SK-N-SH (cell line): ENCODE measurements at regions not wholly inside any gene's neighbourhood (a gene's known extent, or its start where the extent isn't known, plus 50 kb on each side); places are given as distances from the start of the nearest gene placed in this dataset.

Experiments used
- CTCF ChIA-PET: fragments of 300-600, 350-600 bp; formaldehyde crosslinking; extraction: SDS; loops from one replicate; lab custom pipeline; 2021; lab: Yijun Ruan, JAX
- POLR2A ChIA-PET: fragments of 350-600 bp; sonication (Branson Sonifier 250); formaldehyde crosslinking; extraction: SDS; loops from one replicate; lab custom pipeline; 2020; ENCODE audit warnings: antibody characterized with exemption, inconsistent platforms; lab: Yijun Ruan, JAX
- DNase-seq: peaks from one replicate; pipeline ENCODE4 v3.0.0; 2012
- H2AFZ ChIP-seq: fragments of 200-600 bp; sonication (generic); 2 replicates; pipeline ENCODE4 v1.8.1; 2016; ENCODE audit warnings: antibody characterized with exemption, mild to moderate bottlenecking, low read depth
- H3F3A ChIP-seq: fragments of 200-600 bp; sonication (generic); replicated peaks from 2 replicates; pipeline ENCODE3; 2016; ENCODE audit warnings: antibody characterized with exemption, mild to moderate bottlenecking; ENCODE audit not compliant: insufficient read depth
- H3K27ac ChIP-seq, 2 experiments: fragments of 200-500 bp in 1 of 2; fragments of 200-600 bp in 1 of 2; sonication (Bioruptor generic) in 1 of 2; sonication (generic), shearing (Covaris generic) in 1 of 2; 2 replicates each; pipeline versions ENCODE4 v1.5.1 to v1.6.1; 2014 to 2016; ENCODE audit warnings: low read depth in 2 of 2, inconsistent platforms in 1 of 2, low read length in 1 of 2, mild to moderate bottlenecking in 1 of 2, mixed read lengths in 1 of 2
- H3K27me3 ChIP-seq: fragments of 200-600 bp; sonication (generic), shearing (Covaris generic); 2 replicates; pipeline ENCODE4 v1.6.1; 2016; ENCODE audit warnings: mixed run types; ENCODE audit not compliant: insufficient read depth
- H3K36me3 ChIP-seq, 2 experiments: fragments of 200-500 bp in 1 of 2; fragments of 200-600 bp in 1 of 2; sonication (Bioruptor generic) in 1 of 2; sonication (generic) in 1 of 2; replicated peaks in 1 of 2; 2 replicates each; pipeline versions ENCODE3 to v1.5.1; 2014 to 2016; ENCODE audit warnings: low read length in 1 of 2, mild to moderate bottlenecking in 1 of 2; ENCODE audit not compliant: insufficient read depth in 2 of 2, control insufficient read depth in 1 of 2
- H3K4me1 ChIP-seq, 2 experiments: fragments of 200-500 bp in 1 of 2; fragments of 200-600 bp in 1 of 2; sonication (Bioruptor generic) in 1 of 2; sonication (generic), shearing (Covaris generic) in 1 of 2; 2 replicates each; pipeline versions ENCODE4 v1.5.1 to v1.6.1; 2014 to 2016; ENCODE audit warnings: low read depth in 1 of 2, low read length in 1 of 2, mixed run types in 1 of 2; ENCODE audit not compliant: insufficient read depth in 2 of 2, control insufficient read depth in 1 of 2
- H3K4me2 ChIP-seq: fragments of 200-600 bp; sonication (generic), shearing (Covaris generic); 2 replicates; pipeline ENCODE4 v1.6.1; 2017; ENCODE audit warnings: mixed run types
- H3K4me3 ChIP-seq, 2 experiments: fragments of 200-500 bp in 1 of 2; fragments of 200-600 bp in 1 of 2; sonication (Bioruptor generic) in 1 of 2; sonication (generic), shearing (Covaris generic) in 1 of 2; 2 replicates each; pipeline versions ENCODE4 v1.5.1 to v1.8.1; 2014 to 2016; ENCODE audit warnings: low read depth in 2 of 2, inconsistent platforms in 1 of 2, low read length in 1 of 2, mild to moderate bottlenecking in 1 of 2, mixed read lengths in 1 of 2, moderate library complexity in 1 of 2
- H3K79me2 ChIP-seq: fragments of 200-600 bp; sonication (generic); 2 replicates; pipeline ENCODE4 v1.8.1; 2017; ENCODE audit warnings: mild to moderate bottlenecking; ENCODE audit not compliant: insufficient read depth
- H3K9ac ChIP-seq: fragments of 200-600 bp; sonication (generic); 2 replicates; pipeline ENCODE4 v1.6.1; 2017; ENCODE audit warnings: mixed run types
- H3K9me2 ChIP-seq: fragments of 200-600 bp; sonication (generic); 2 replicates; pipeline ENCODE4 v1.6.1; 2017; ENCODE audit warnings: mixed run types
- H3K9me3 ChIP-seq: fragments of 200-600 bp; sonication (generic); 2 replicates; pipeline ENCODE4 v1.6.1; 2017; ENCODE audit warnings: mixed run types, mild to moderate bottlenecking, moderate library complexity
- H4K20me1 ChIP-seq: fragments of 200-600 bp; sonication (generic); 2 replicates; pipeline ENCODE4 v1.6.1; 2017; ENCODE audit warnings: mild to moderate bottlenecking, mixed run types; ENCODE audit not compliant: insufficient read depth
- EP300 ChIP-seq, 2 experiments: IDR thresholded peaks; 2 replicates each; pipeline versions ENCODE4 v1.4.0 to v1.6.1; 2012; ENCODE audit warnings: borderline replicate concordance in 1 of 2, low read depth in 1 of 2, low read length in 1 of 2
- FOXM1 ChIP-seq: IDR thresholded peaks from 2 replicates; pipeline ENCODE4 v1.4.0; 2012; ENCODE audit warnings: low read depth, mild to moderate bottlenecking
- GABPA ChIP-seq: IDR thresholded peaks from 2 replicates; pipeline ENCODE4 v1.4.0; 2012; ENCODE audit warnings: low read depth, mild to moderate bottlenecking
- JUND ChIP-seq: IDR thresholded peaks from 2 replicates; pipeline ENCODE4 v1.4.0; 2012
- MEF2A ChIP-seq: IDR thresholded peaks from 2 replicates; pipeline ENCODE4 v1.4.0; 2012; ENCODE audit warnings: low read depth, borderline replicate concordance
- NFIC ChIP-seq: IDR thresholded peaks from 2 replicates; pipeline ENCODE4 v1.4.0; 2012; ENCODE audit warnings: borderline replicate concordance
- NRF1 ChIP-seq: IDR thresholded peaks from 2 replicates; pipeline ENCODE4 v1.6.1; 2012; ENCODE audit warnings: low read depth, mild to moderate bottlenecking, low read length
- REST ChIP-seq: IDR thresholded peaks from 2 replicates; pipeline ENCODE4 v1.6.1; 2012; ENCODE audit warnings: mild to moderate bottlenecking, low read depth, low read length, moderate library complexity
- RFX5 ChIP-seq: IDR thresholded peaks from 2 replicates; pipeline ENCODE4 v1.6.1; 2012; ENCODE audit warnings: mild to moderate bottlenecking, improper control_type of control experiment, low read length
- SIN3A ChIP-seq: IDR thresholded peaks from 2 replicates; pipeline ENCODE4 v1.6.1; 2012; ENCODE audit warnings: low read depth, mild to moderate bottlenecking, low read length, moderate library complexity, borderline replicate concordance
- TEAD4 ChIP-seq: IDR thresholded peaks from 2 replicates; pipeline ENCODE4 v1.4.0; 2012; ENCODE audit warnings: mild to moderate bottlenecking, borderline replicate concordance; ENCODE audit not compliant: insufficient read depth
- USF1 ChIP-seq: IDR thresholded peaks from 2 replicates; pipeline ENCODE4 v1.4.0; 2012; ENCODE audit warnings: low read depth, borderline replicate concordance
- USF2 ChIP-seq: fragments of 150-350 bp; IDR thresholded peaks from 2 replicates; pipeline ENCODE4 v1.6.1; 2017; ENCODE audit warnings: antibody characterized with exemption, low read length, low read depth, borderline replicate concordance
- YY1 ChIP-seq: IDR thresholded peaks from 2 replicates; pipeline ENCODE4 v1.4.0; 2012; ENCODE audit warnings: low read depth, mild to moderate bottlenecking
- WGBS: methylation state at CpG from one replicate; pipeline ENCODE4 v1.1.6; 2017; ENCODE audit warnings: low lambda C conversion rate; 5-methylcytosine and 5-hydroxymethylcytosine counted together
- TF ChIP-seq, protein P1 (sequence below): IDR thresholded peaks from 2 replicates; pipeline ENCODE4 v1.4.0; 2012; ENCODE audit warnings: low read depth, borderline replicate concordance

- TF ChIP-seq TEAD4 (no peak), SIN3A (no peak), FOXM1 (no peak), NRF1 (no peak), JUND (no peak)
- DNase-seq = no peak
- H3K4me1 ChIP-seq = no peaks in the 10 kb centered on the region
- H3K9me3 ChIP-seq = no peaks in the 10 kb centered on the region
- WGBS = 83% methylated on average over 8 of the region's 8 CpGs
- no peaks in the 10 kb centered on the region for H4K20me1 ChIP-seq
- no peak overlapping the region for H2AFZ ChIP-seq
- no peaks in the 10 kb centered on the region for H3F3A ChIP-seq
- no peak overlapping the region for H3K27ac ChIP-seq
- H3K4me3 ChIP-seq = no peak overlapping the region
- H3K36me3 ChIP-seq = no peaks in the 10 kb centered on the region
- no peaks in the 10 kb centered on the region for H3K9me2 ChIP-seq
- H3K27me3 ChIP-seq = no peaks in the 10 kb centered on the region
- POLR2A ChIA-PET = no interaction called here
- H3K9ac ChIP-seq = no peak overlapping the region
- CTCF ChIA-PET = interaction anchor here (1.2 kb wide), 1 partner anchor 258 kb away, joined by 3 read pairs; no protein-coding TSS in a partner anchor
- no peaks in the 10 kb centered on the region for H3K79me2 ChIP-seq
- H3K4me2 ChIP-seq = no peak overlapping the region
Measured at GRCh38 chr12:113719911-113720591, 246.1 kb downstream of the RBM19 start.

DNA sequence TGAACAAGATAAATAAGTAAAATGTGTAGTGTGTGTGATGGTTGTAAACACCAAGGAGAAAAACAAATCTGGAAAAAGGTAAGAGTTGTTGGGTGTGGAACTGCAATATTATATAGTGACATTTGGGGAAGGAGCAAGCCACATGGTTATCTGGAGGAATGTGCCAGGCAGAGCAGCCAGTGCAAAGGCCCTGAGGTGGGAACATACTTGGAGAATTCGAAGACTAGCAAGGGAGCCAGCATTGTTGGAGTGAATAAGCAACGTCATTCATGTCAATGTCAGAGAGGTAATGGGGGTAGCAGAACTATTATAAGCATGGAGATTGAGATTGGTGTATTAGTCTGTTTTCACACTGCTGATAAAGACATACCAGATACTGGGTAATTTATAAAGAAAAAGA lies 241.5 kb upstream of the LHX5 start:
- Histone ChIP-seq H3K4me1 (no peaks in the 10 kb centered on the region), H3K27me3 (no peaks in the 10 kb centered on the region; the same call in 1 of the 2 replicates), H4K20me1 (no peaks in the 10 kb centered on the region), H3K9me2 (no peaks in the 10 kb centered on the region), H3K9me3 (no peaks in the 10 kb centered on the region), H3K4me3 (no peak overlapping the region), H3K79me2 (no peaks in the 10 kb centered on the region), H3K36me3 (no peaks in the 10 kb centered on the region), H3K27ac (no peak overlapping the region), H2AFZ (no peak overlapping the region), H3K9ac (no peak overlapping the region), H3F3A (no peaks in the 10 kb centered on the region), H3K4me2 (no peak overlapping the region)
- no peak for DNase-seq
- TF ChIP-seq USF2 = no peak
- TF ChIP-seq USF1 = no peak
- no peak for TF ChIP-seq JUND
- no peak for TF ChIP-seq GABPA
- ChIA-PET POLR2A (no interaction called here), CTCF (no interaction called here)
- 32% methylated on average over 2 of the region's 2 CpGs for WGBS

- ChIA-PET CTCF (no interaction called here), POLR2A (no interaction called here)
- no peak overlapping the region for H2AFZ ChIP-seq
- no peaks in the 10 kb centered on the region for H3K9me2 ChIP-seq
- no peaks in the 10 kb centered on the region for H3K79me2 ChIP-seq
- H3K4me2 ChIP-seq = no peak overlapping the region
- no peak overlapping the region for H3K9ac ChIP-seq
- DNase-seq = no peak
- H3K27ac ChIP-seq = no peak overlapping the region
- H3K4me1 ChIP-seq = no peaks in the 10 kb centered on the region
- no peaks in the 10 kb centered on the region for H3K9me3 ChIP-seq
- 73% methylated on average over 5 of the region's 5 CpGs for WGBS
- no peak overlapping the region for H3K4me3 ChIP-seq
- H3K27me3 ChIP-seq = no peaks in the 10 kb centered on the region; the same call in 1 of the 2 replicates
- H4K20me1 ChIP-seq = no peaks in the 10 kb centered on the region
- no peaks in the 10 kb centered on the region for H3F3A ChIP-seq
- H3K36me3 ChIP-seq = no peaks in the 10 kb centered on the region
- no peak for TF ChIP-seq NFIC
- no peak for TF ChIP-seq GABPA
- TF ChIP-seq EP300 (IDR thresholded peaks at IDR 0.05; ENCODE audit: borderline replicate concordance in 1 of 2, low read depth in 1 of 2, low read length in 1 of 2) = no peak
- no peak for TF ChIP-seq YY1
- TF ChIP-seq, protein P1, sequence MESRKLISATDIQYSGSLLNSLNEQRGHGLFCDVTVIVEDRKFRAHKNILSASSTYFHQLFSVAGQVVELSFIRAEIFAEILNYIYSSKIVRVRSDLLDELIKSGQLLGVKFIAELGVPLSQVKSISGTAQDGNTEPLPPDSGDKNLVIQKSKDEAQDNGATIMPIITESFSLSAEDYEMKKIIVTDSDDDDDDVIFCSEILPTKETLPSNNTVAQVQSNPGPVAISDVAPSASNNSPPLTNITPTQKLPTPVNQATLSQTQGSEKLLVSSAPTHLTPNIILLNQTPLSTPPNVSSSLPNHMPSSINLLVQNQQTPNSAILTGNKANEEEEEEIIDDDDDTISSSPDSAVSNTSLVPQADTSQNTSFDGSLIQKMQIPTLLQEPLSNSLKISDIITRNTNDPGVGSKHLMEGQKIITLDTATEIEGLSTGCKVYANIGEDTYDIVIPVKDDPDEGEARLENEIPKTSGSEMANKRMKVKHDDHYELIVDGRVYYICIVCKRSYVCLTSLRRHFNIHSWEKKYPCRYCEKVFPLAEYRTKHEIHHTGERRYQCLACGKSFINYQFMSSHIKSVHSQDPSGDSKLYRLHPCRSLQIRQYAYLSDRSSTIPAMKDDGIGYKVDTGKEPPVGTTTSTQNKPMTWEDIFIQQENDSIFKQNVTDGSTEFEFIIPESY = no peak
- TF ChIP-seq MEF2A = no peak
- TF ChIP-seq RFX5 = no peak
- no peak for TF ChIP-seq REST
Measured at GRCh38 chr12:113712481-113712880, 240.8 kb upstream of the LHX5 start.
